Brain pericyte (primary cell): ENCODE measurements at regions not wholly inside any gene's neighbourhood (a gene's known extent, or its start where the extent isn't known, plus 50 kb on each side); places are given as distances from the start of the nearest gene placed in this dataset.

Source experiments
- DNase-seq: peaks from one replicate; pipeline ENCODE4 v3.0.0-alpha.2; 2012; ENCODE audit warnings: low read depth, low spot score

- DNase-seq, result no peak
Measured at GRCh38 chr4:129863206-129863605, 767.3 kb downstream of the C4orf33 start.

DNA sequence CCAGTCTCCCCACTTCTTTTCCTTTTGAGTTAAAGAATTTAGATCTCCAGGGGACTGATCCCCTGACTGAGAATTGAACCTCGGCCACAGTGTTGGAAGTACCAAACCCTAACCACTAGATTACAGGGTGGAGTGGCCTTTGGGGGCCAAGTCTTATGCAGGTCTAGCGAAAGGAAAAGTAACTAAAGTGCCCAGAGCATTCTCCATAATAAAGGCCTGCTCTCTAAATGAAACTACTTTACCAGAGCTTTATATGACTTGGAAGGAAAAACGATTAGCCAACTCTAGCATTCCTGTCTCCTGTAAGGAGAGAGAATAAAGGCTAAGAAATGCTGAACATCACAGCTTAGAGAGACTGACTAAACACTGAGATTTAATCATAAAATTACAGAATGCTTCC is 788.0 kb downstream of the C4orf33 start:
- DNase-seq, result no peak

- DNase-seq, result no peak
Measured at GRCh38 chr4:129897111-129897510, 801.2 kb downstream of the C4orf33 start.

GRCh38 chr4:129899849-129900248 is 803.9 kb downstream of the C4orf33 start:
- DNase-seq, result no peak

DNA sequence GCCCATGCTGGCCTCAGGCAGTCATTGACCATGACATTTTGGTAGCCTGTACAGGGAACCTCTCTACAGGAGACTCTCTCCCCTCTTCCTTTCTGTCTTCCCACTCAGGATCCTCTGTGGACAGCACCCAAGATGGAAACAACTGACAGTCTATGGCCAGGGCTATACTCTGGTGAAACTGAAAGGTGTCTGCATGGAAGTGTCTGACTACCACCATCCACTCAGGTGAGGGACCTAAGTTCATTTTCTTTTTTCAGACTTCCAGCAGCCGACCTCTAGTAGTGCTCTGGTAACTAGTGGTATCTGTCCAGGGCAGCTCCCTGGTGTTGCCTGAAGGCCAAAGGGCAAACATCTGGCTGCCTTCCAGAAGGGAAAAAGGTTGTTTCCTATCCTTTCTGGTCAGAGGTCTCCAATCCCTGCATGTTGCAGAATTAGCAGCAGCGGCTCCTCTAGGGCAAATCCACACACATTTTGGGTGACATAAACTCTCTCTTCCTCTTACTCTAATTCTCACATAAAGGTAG is 804.5 kb downstream of the C4orf33 start:
- DNase-seq, result no peak

DNA sequence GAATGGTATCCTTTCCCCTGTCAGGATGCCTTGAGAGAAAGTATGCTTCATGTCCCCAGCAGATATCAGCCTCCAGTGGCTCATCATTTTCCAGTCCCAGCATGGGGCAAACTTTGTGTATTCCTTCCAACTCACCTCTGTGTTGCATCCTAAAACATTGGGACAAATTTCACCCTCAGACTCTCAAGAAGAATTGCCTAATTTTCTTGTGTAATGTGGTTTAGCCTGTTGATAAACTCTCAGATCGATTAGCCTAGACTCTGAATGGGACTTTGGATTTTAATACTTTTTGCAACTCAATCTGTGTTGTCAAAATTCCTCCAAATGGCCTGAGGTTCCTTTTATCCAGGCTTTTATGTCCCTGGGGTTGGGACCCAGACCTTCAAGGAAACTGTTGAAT is 805.3 kb downstream of the C4orf33 start:
- no peak for DNase-seq

DNA sequence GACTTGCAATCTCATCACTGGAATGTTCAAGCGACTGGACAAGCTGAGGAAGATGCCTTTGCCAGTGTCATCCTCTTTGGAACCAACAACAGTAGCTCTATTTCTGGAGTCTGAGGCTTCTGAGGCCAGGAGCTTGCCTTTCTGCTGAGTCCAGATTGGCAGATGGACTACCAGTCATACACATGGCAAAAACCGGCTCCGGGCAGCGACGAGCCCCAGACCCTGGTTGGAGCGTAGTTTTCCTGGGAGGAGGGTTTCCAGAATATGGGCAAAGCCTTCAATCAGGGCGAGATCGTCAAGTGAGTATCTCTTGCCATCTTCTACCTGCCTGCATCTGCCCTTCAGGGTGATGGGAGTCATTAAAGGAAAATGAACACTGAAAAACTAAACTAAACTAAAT is 807.9 kb downstream of the C4orf33 start:
- DNase-seq, result no peak

DNA sequence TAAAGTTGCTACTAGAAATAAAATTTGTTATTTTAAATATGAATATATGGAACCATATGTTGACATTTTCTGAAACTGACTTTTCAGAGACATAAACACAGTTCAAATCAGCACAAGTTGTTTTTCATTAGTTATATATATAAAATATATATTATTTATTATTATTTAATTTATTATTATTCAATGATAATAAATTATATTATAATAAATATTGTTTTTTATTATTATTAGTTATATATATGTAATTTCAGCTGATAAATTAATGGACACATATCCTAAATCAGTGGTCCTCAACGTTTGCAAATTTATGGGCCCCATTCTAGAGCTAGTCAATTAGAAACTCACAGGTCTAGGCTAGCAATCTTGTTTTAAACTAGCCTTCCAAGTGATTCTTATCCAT is 809.3 kb downstream of the C4orf33 start:
- DNase-seq, result no peak

DNA sequence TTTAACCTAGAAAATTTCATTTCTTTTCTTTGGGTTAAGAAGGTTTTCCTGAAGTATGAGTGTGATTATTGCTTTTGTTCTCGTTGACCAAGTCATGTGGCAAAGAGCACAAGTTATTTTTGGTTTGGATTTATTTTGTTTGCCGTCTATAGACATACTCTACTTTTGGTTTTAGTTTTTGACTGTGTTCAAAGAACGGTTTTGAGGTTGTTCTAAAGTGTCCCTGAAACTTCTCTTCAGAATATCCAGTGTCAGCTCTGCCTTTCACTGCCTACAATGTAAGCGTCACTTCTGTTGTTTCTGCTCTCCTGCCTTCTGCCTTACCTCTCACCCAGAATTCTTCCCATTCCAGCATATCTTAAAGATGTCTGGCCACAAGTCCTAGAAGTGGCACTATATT is 812.2 kb downstream of the C4orf33 start:
- DNase-seq, result no peak

DNA sequence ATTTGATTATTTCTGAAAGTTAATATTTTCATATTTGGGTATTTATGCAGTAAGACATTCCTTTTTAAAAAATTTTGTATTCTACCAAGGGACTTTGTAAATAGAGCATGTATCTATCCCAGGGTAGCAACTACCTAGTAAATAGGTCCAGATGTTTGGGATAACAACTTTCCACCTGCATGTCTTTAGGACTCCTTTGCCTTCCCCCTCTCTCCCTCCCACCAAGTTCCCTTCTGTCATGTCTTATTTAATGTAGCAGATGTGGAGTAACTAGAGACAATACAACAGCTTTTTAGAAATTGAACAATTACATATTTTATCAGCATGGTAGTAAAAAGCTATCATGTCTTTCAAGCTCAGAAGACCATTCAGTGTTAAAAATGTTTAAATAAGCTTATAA is 821.0 kb downstream of the C4orf33 start:
- no peak for DNase-seq

DNA sequence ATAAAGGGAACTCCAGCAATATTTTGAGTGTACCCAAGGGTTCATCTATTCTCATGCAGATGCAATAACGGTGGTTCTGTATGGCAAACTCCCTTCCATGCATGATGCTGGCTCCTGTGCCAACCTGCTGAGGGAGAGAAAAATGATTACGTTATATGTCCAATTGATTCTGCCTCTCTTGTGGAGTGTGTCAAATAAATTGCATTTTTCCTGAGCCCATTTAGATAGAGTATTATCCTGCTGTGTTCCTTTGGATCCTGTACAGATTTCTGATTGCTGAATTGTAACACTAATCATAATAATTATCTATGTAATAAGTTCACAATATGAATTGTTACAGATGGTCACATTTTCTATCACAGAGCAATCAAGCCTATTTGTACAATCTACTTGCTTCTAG is 821.7 kb downstream of the C4orf33 start:
- DNase-seq, result no peak

DNA sequence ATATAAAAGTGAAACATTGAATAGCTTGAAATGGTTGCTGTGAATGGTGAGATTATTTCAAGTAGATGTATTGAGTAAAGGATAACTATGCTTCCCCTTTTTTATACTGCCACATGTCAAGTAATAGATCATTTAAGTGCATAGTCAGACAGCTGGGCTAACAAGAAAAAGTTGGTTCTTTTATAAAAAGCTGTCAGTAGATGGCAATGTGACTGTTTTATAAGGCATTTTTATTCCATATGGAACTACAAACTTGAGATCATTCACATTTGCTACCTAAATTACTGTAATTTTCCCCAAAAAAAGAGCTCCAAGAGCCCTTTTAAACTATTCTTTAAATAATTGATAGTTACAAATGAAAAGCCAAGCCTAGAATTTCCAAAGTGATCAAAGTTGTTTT is 831.0 kb downstream of the C4orf33 start:
- no peak for DNase-seq

- no peak for DNase-seq
Measured at GRCh38 chr4:129929052-129929451, 833.1 kb downstream of the C4orf33 start.

GRCh38 chr4:129929984-129930383 is 834.0 kb downstream of the C4orf33 start:
- DNase-seq, result no peak

- no peak for DNase-seq
Measured at GRCh38 chr4:129950217-129950616, 854.3 kb downstream of the C4orf33 start.

GRCh38 chr4:129966175-129966574 is 870.2 kb downstream of the C4orf33 start:
- DNase-seq, result no peak

DNA sequence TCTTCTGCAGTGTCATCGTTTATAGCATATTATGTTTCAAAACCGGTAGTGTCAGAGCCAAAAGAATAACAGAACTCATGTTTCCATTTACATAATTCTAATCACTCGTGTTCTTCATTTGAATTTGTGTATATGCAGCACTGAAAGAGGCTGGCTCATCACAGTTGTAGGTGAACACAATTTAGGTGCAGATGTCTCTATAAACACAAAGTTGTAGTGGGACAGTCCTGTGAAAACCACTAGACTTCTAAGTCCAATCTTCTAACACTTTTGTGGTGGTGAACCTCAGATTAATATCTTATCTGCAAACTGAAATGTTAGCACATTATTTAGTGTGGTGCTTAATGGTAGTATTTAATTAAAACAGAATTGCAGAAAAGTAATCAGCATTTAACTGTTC is 872.4 kb downstream of the C4orf33 start:
- no peak for DNase-seq

DNA sequence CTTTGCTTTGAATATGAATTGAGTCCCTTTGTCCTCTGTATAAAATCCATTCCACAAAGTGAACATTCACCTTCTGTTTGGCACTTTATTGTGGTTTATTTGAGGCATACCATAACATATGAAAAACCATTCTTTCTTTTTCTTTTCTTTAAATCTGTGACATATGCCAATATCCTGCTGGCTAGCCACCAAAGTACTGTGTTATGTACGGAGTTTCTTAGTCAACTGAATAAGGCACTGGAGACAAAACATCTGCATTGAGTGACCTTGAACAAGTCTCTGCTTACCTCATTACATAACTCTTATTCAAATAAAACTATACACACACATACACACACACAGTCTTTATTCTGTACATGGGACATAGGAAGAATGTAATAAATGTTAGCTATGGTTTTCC is 872.8 kb downstream of the C4orf33 start:
- no peak for DNase-seq

DNA sequence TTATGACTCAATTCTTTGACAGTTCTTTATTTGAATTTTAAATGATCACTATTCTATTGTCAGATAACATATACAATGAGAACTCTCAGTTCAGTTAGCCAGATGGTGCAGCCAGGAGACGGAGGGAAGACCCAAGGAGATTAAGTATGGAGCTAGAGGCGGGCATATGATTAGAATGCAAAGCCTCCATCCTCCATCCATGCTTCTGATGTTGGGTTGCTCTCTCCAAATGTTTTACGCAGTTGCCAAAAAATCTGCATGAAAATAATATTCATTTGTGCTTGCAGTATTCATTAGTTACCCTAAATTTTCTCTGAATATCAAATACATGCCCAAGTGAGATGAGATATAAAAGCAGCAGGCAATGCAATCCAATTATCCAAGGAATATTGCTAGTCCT is 874.8 kb downstream of the C4orf33 start:
- no peak for DNase-seq

DNA sequence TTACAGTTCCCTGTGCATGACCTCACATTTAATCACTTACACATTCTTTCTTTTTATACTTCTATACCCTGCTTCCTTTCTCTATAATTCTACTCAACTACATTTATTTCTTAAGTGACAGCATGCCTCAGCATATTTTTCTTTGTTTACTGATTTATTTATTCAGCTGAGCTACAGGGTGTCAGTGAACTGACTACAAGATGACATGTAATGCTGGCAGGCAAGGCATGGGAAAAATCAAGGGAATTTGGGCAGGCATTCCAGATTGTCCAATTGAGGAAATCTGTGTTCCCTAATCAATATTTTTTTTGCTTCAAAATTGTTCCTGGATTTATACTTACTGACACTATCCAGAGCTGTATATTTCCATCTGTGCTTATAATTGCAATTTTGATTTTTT is 875.5 kb downstream of the C4orf33 start:
- DNase-seq, result no peak

- no peak for DNase-seq
Measured at GRCh38 chr4:129972257-129972656, 876.3 kb downstream of the C4orf33 start.

DNA sequence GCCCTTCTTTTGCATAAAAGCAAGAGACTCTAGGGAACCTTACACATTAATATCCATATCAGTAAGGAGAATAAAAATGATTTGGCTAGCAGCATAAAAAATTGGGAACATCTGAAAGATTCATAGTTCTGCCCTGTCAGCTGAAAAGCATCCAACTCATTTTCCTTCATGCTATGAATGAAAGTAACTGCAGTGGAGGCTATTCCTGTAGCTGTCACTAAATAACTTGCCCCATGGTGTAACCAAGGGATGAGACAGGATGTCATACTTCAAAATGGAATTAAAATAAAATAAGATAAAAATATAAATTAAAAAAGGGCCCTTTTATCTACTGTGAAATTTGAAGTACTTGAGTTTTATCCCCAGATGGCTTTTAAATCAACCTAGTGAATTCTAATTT is 878.8 kb downstream of the C4orf33 start:
- no peak for DNase-seq

GRCh38 chr4:129978315-129978714 is 882.4 kb downstream of the C4orf33 start:
- DNase-seq, result no peak

DNA sequence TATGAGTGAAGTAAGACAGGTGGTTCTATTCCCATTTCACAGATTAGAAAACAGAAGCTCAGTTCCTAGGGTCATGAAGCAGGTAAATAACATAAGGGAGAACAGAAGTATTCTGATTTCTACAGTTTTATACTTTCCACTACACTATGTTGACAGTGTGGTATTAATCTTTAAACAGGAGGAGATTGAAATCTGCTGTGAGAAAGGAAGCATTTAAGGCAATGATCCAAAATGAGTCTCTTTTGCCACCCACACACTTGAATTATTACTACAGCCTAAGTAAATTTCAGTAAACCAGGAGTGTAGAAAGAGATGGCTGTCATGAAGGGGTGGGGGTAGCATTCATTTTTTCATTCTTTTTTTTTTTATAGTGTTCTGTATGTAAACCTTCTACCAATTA is 893.0 kb downstream of the C4orf33 start:
- DNase-seq, result no peak

GRCh38 chr4:129994715-129995114 is 898.8 kb downstream of the C4orf33 start:
- no peak for DNase-seq
